NCI-H2081 treated with DMSO at 0.1 percent for 48 hours (cell line): ENCODE measurements at regions not wholly inside any gene's neighbourhood (a gene's known extent, or its start where the extent isn't known, plus 50 kb on each side); places are given as distances from the start of the nearest gene placed in this dataset.

Experiments used
- DNase-seq: peaks from one replicate; lab custom pipeline; 2025; lab: John Stamatoyannopoulos, UW

- DNase-seq = no peak
Measured at GRCh38 chr2:217113491-217113890, 253.6 kb upstream of the TNP1 start.

GRCh38 chr2:217110550-217110949 lies 250.7 kb upstream of the TNP1 start:
- no peak for DNase-seq

- no peak for DNase-seq
Measured at GRCh38 chr2:217108575-217109027, 248.7 kb upstream of the TNP1 start.

- DNase-seq = no peak
Measured at GRCh38 chr2:217108086-217108485, 248.2 kb upstream of the TNP1 start.

GRCh38 chr2:217107480-217107879 lies 247.6 kb upstream of the TNP1 start:
- DNase-seq = no peak

- no peak for DNase-seq
Measured at GRCh38 chr2:217106650-217107014, 246.8 kb upstream of the TNP1 start.

GRCh38 chr2:217105733-217106649 lies 246.1 kb upstream of the TNP1 start:
- DNase-seq = no peak

GRCh38 chr2:217103752-217104545 lies 244.1 kb upstream of the TNP1 start:
- DNase-seq = no peak

- no peak for DNase-seq
Measured at GRCh38 chr2:217102956-217103355, 243.1 kb upstream of the TNP1 start.

GRCh38 chr2:217101972-217102371 lies 242.1 kb upstream of the TNP1 start:
- DNase-seq = no peak

- DNase-seq = no peak
Measured at GRCh38 chr2:217099561-217099960, 239.7 kb upstream of the TNP1 start.

- no peak for DNase-seq
Measured at GRCh38 chr2:217098435-217098834, 238.6 kb upstream of the TNP1 start.

GRCh38 chr2:217097346-217097745 lies 237.5 kb upstream of the TNP1 start:
- DNase-seq = no peak

- DNase-seq = no peak
Measured at GRCh38 chr2:217096474-217097225, 236.8 kb upstream of the TNP1 start.

DNA sequence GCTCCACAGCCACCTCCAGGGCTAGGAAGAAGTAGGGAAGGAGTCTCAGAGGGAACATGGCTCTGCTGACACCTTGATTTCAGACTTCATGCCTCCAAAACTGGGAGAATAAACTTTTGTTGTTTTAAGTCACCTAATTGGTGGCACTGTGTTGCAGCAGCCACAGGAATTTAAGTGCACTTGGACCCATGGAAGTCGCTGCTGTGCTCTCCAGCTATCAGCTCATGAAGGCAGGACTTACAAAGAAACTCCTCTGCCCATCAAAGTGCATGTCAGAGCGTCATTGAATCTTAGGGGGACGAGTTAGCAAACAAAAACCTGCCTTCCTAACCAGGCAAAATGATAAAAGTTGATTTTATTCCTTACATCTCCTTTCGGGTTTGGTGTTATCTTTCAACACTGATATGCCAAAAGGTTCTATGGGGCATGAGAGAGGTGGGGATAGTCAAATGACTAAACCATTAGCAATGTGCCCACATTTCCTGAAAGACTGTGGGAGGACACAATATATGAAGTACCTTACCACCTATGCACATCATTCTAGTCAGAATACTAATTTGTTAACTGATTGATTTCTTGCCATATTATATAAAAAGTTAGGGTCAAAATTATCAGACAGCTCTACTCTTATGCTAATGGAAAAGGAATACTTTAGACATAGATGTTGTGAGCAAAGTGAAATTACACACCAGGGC lies 235.8 kb upstream of the TNP1 start:
- no peak for DNase-seq

- DNase-seq = no peak
Measured at GRCh38 chr2:217092710-217093379, 233.0 kb upstream of the TNP1 start.

- no peak for DNase-seq
Measured at GRCh38 chr2:217091531-217091930, 231.7 kb upstream of the TNP1 start.

GRCh38 chr2:217090884-217091283 lies 231.0 kb upstream of the TNP1 start:
- no peak for DNase-seq

DNA sequence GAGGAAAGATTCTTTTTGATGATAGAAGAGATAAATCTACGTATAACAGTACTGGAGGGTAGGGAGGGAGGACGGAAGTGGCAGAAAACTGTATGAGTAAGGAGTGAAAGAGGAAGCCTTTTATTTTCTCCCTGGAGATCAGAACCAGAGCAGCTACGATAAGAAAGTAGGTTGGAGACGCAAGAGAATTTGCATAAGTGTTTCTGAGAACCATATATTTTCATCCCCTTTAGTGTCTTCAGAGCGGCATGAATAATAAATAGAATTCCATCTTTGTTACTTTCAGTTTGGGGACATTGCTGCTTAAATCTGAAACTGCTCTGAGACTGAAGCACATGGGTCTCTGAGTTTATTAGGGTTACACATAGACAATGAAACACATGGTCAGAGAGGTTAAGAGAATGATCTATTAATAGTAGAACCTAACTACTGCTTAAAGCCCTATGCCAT lies 230.2 kb upstream of the TNP1 start:
- no peak for DNase-seq

- DNase-seq = no peak
Measured at GRCh38 chr2:217086718-217087117, 226.9 kb upstream of the TNP1 start.

- no peak for DNase-seq
Measured at GRCh38 chr2:217086038-217086522, 226.2 kb upstream of the TNP1 start.
